HG02884 (cell line): ENCODE measurements at regions not wholly inside any gene's neighbourhood (a gene's known extent, or its start where the extent isn't known, plus 50 kb on each side); places are given as distances from the start of the nearest gene placed in this dataset.

ENCODE experiments used
- ATAC-seq: cut with Tn5 transposase; IDR thresholded peaks from one replicate; pipeline ENCODE4 v1.9.1; 2021; ENCODE audit warnings: mild to moderate bottlenecking, moderate library complexity; ENCODE audit not compliant: unreplicated experiment

DNA sequence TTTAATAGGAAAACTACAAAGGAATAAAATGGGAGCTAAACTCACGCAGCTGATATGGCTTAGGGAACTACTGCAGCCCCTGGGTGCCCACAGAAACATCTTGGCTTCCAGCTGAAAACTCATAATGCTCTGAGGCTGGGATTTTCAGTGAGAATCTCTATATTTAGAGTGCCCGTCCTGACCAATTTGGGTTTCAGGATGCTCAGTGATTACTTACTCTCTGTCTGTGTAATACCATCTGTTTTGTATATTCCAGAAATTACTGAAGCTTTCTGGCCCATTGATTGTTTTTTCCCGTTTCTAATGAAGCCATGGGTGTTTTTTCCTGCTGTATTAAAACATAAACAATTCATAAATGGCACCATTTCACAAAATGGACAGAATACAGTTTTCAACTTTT is 50.6 kb upstream of the ZNF385D start:
- no peak for ATAC-seq

DNA sequence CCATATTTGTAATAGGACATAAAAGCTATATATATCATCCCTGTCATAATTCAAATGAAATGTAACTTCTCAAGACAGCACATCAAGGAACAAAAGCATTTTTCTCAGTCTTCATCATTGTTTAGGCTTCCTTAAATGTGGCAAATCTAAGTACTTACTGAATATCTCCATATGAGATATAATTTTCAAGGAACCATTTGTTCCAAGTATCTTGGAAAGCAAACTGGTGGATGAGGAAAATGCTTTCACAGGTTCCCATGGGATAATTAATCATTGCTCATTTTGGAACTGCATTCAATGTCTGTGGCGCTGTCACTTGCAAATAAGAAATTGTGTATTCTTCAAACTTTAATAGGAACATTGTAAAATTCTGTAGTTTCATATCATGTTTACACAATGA is 52.6 kb upstream of the ZNF385D start:
- no peak for ATAC-seq

DNA sequence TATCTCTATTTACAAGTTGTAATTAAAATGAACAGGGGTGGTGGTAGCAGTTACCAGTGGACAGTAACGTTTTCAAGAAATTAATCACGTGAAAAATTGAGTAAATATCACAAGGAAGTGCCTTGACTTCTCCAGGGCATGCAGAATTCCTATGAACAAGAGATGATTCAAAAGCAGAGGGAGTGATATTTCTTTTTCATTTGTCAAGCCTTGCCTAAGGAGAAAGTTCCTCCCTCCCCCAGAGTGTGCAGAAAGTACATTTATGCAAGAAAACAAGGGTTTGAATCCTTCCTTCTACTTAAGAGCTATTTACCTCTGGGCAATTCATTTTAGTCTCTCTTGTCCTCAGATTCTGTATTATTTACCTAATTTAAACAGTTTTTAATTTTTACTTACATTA is 53.3 kb upstream of the ZNF385D start:
- no peak for ATAC-seq

DNA sequence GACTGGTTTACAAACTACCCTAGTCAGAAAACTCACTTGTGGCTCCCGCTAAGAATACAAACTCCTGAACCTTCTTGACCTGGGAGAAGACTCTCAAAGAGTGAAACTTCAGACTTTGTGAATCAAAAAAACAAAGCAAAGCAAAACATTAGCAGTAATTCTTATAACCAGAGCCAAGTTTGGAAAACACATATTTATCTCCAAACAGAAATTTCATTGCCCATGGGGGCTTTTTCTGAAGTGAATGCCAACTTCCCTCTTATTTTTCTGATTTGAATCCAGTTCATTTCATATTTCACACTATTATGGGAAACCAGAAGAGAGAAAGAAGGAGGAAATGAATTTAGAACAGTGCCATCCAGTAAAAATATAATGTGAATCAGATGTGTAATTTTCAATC is 55.7 kb upstream of the ZNF385D start:
- no peak for ATAC-seq

DNA sequence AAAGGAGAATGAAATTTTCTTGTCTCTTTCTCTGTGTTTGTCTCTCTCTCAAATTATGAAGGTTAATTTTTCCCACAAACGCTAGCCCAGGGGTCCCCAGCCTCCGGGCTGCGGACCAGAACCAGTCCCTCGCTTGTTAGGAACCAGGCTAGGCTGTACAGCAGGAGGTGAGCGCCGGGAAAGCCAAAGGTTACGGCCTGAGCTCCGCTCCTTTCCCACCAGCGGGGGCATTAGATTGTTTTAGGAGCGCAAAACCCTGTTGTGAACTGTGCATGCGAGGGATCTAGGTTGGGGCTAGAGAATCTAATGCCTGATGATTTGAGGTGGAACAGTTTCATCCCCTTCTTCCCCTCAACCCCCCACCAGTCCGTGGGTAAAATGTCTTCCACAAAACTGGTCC is 74.7 kb upstream of the ZNF385D start:
- ATAC-seq = no peak

DNA sequence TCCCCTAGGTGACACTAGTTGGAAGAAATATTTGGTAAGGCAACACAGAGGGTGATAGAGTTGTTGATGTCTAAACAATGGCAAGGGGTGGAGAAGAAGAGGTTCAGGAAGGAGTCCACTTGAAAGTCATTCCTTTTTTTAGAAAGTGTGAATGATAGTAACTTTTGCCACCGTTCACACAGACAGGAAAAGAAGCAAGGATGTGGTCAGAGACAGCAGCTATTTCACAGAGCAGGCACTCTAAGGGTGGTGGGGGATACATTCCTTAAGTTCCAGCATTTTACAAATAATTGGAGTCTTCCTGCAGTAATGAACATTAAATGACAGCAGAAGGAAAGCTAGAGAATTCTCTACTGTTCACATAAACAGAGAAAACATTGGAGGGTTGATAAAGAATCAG is 75.4 kb upstream of the ZNF385D start:
- ATAC-seq = no peak

DNA sequence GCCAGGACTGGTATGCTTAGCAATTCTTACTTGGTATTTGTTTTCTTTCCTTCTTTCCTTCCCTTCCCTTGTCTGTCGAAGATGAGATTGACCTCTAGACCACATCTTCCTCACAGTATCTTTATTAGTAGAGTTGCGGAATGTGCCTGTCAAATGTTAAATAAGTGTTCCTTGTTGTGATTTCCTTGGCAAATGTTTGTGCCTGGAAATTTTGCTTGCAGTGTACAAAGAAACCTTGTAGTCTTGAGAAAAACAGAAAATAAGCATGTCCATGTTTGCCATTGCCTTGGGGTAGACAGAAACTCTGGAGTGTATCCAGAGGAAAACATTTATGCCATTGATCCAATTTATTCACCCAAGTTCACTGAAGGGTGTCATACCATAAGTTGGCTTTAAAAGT is 79.5 kb upstream of the ZNF385D start:
- ATAC-seq = no peak

DNA sequence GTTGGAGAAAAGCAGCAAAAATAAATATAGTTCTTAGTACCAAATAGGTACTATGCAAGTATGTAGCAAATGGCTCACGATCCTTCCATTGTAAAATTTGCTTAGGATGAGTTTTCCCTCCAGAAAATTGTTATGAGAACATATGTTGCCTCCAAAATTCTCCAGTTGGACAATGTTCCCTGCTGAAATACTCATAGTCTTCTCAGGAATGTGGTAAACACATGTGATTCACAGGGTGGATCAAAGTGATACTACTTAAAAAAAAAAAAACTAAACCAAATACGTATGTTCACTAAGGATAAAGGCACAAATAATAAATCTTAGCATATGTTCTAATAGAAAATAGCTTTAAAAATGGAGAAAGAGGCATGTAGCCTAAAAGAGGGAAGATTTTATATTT is 84.3 kb upstream of the ZNF385D start:
- no peak for ATAC-seq

DNA sequence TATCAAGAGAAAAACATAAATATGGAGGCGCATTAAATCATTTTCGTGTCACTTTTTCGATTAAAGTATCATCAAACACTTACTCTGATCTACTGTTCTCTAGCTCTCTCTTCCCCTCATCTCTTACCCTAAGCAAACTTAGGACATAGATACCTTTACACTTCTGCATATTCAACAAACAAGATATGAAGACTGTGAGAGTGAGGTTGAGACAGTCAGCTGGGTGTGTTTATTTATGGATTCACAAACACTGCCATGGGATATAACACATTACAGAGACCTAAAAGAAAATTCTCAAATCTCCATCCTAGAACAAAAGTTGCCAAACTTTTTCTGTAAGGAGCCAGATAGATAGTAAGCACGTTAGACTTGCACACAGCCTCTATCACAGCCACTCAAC is 85.2 kb upstream of the ZNF385D start:
- no peak for ATAC-seq

DNA sequence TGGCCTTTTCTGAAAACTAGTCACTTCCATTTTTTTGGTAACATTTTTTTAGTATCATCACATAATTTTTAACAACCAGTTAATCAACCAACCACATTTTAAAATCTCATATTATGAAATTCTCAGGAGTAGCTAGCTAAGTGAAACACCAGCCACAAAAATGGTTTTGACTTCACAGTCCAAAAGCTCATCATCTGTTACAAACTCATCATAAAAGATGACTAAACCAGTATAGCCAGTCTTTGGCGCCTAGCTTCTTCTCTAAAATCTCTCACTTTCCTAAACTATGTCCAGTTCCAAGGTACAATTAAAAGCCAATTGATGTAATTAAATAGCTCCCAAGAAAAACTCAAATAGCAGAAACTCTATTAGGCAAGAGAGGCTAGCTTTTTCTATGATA is 88.2 kb upstream of the ZNF385D start:
- no peak for ATAC-seq

DNA sequence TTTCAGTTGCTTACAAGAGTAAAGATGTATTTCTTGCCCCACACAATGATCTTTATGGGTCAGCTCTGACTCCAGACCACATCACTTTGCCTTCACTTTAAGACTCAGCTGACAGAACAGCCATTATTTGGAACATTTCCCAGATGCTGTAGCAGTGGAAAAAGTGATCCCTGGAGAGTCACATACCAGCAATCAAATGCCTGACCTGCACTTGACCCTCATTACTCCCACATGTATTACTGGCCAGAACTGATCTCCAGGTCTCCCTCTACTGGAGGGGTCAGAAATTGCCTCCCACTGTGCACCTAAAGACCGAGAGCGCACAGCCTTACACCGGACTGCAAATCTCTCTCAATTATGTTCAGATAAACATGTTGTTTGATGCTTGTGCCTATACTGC is 88.6 kb upstream of the ZNF385D start:
- ATAC-seq = no peak

DNA sequence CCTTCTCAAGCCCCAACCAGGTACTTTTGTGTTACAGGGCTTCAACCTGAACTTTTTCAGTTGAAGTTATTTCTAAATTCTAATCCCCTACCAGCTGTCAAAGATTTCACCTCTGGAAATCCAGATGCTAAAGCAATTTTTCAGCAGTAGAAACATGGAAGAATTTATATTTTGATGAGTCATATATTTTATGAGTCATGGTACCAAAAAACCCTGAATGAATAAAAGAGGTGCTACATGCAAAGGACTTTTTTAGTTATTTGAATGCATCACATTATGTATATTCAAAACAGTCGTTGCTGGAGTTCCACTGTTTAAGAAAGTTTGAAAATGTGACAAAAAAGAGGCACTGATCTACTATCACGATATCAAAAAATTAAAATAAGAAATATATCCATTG is 96.0 kb upstream of the ZNF385D start:
- ATAC-seq = no peak

DNA sequence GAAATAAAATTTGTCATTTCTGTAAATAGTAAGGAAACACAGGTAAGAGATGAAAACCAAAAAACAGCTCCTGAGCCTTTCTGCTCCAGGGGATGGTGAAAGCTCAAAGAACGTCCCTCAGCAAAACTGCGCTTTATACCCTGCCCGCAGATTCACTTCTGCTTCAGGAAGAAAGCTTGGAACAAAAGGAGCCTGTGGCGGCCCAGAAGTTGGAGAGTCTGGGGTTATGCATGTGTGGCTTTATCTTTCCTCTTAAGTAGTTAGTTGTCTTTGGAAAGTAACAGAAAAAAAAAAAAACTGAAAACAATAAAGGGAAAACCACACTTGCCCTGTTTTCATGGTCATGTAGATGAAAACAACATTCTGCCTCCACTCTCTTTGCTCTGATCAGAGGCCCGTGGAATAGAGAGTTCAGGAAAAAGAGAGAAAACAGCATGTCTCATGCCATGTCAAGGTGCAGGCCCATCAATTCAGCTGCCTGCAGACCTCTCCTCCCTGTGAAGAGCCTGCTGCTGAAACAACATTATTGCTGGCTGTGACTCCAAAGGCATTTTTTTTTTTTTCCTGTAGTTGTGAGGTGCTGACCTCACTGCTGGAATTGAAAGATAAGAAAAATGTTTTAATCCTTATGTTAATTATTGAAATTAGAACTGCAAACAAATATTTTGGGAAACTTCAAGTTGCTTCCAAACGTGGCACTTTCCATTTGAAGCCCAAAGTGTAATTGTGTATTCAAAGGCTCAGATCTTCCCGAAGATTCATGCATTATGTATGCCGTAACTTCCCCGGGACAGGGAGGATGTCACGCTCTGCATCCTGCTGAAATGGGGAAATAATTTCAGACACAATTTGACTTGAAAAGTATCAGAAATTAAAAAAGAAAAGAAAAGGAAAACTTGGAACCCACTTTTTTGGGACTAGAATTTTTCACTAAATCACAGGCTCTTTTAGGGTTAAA is 108.4 kb upstream of the ZNF385D start:
- ATAC-seq = no peak

DNA sequence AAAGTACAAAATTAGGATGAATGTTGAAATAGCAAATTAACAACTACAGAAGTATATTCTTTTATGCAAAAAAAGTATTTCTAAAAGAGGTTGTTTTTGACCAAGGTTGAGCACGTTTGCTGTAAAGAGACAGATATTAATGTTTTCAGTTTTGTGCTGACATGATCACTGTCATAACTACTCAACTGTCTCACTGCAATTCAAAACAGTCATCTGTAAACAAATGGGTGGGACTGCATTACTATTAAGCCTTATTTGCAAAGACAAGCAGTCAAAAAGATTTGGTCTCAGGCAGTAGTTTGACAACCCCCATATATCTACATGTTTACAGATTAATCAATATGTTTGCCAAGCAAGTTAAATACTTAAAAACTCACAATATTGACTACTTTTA is 109.1 kb upstream of the ZNF385D start:
- no peak for ATAC-seq

DNA sequence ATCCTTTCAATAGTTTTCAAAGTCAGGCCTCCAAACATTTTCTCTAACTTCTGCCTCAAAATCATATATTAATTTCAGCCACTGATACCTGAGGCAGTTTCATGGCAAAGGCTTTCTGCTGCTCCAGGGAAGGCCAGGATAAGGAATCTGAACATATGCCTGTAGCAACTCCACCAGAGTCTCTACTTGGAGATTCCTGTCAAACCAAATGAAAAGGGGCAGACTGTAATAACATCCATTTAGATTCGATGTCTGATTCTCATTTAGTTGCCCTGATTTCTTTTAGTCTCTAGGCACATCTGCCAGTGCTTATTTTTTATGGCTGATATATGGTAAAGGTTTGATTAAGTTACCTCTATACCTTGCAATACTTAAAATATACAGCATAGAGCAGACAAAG is 109.6 kb upstream of the ZNF385D start:
- ATAC-seq = no peak

DNA sequence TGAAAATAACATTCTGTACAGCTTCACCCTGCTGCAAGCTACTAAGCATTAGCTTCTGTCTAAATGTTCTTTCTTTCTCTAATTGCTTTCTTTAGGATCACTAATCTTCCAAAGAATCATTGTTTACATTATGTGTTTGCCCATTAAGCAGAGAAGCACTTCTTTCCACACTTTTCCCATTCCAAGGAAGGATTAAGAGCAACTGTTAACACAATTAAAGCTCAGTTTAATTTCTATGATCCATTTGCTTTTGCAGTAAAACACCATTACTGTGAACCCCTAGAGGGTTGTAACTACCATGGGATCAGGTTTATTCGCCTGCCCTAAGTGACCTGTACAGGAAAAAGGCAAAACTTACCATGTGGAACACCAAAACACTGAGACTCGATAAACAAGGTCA is 125.8 kb upstream of the ZNF385D start:
- ATAC-seq = no peak

DNA sequence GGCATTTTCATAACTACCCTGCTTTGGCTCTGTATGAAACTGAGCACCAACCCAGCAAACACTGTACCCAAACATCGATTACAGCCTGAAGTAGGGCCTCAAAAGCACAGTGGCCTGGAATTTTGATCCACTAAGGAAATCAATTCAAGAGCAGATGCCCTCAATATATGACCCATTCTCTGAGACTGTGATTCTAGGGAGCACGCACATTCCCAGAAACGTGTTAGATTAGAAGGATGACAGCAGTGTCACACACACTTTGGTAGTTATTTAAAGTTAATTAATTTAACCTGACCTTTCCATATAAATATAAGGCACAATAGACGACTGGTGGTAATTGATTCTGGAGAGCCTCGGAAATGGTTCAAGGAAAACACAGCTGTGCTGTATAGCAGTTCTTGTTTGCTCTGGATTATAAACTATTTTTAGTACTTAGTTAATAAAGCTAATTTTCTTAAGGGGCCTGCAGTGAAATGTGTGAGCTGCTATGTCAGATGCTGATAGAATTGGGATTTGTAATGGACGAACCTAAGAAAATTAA is 126.3 kb upstream of the ZNF385D start:
- ATAC-seq = no peak

DNA sequence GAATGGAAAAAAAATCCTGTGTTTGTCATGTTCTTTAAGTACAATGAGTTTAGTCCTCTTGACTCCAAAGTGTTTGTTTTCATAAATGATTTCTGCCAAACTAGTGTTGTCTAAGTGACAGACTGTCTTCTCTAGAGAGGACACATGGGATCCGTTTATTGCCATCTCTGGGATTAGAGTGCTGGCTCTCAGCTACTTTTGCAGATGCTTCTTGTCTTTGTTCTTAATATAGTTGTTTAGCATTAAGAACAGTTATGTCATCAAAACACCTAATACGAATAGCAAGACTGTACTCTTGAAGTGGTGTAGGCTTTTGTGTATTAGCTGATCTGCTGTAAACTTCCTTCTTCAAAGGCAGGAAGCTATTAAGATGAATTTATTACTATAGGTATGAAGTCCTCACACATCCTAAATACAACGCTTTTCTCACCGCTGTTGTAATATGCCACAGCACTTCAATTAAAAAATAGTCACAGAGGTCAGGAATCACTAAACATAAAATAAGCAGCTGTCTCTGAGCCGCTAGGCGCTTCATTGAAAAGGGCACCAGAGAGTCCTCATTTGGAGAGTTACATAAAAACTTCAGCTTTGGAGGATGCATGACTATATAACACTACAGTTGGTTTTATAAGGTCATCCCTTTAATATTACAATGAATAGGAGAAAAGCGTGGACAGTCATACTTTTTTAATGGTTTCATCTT is 128.3 kb upstream of the ZNF385D start:
- ATAC-seq = no peak

DNA sequence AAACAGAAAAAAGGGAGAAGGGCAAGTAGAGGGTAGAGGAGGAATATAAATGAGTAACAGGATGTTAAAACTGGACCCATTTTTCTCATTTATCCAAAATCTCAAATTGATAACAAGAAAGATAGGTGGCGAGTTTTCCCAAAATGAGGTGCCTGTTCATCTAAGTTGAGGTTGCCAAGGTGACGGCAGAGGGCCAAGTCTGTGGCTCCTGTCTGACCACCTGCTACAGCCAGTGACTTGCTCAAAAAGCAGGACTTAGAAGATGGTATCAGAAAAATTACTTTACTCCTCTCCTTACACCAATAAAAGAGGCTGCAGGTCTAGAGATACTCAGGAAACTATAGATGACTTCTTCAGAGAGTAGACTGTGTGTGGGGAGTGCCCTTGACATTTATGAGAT is 137.6 kb upstream of the ZNF385D start:
- no peak for ATAC-seq

DNA sequence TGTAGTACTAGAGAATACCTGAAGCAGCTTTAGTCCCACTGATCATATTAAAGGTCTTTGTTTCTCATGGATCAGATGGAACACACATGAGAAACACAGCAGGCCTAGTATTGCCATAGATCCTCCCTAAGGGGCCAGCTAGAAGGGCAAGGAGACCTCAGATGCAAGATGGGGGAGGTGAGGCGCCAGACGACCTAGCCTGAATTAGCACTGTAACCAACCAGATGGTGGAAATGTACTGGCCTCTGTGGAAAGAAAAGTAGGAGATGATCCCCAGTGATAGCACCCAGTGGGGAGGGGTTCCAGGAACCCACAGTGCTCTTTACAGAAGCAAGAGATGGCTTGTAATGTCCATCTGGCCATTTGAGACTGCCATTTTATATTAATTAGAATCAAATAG is 138.2 kb upstream of the ZNF385D start:
- ATAC-seq = no peak

DNA sequence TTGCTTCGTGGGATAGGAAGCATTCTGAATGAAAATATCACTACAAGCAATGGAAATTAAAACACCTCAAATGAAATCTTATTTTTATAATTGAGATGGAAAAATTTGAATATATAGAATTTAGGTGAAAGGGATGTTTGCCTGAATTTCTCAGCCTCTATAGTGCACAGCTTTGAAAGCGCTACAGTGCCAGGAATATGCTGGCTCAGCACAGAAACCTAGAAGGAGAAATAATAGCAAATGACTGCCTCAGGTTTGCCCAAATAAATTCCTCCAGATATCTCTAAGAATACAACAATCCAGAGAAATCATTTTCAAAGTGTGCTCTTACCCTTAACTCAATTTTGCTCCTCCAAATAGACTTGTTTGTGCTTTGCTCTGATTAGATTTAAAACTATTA is 141.1 kb upstream of the ZNF385D start:
- ATAC-seq = no peak

DNA sequence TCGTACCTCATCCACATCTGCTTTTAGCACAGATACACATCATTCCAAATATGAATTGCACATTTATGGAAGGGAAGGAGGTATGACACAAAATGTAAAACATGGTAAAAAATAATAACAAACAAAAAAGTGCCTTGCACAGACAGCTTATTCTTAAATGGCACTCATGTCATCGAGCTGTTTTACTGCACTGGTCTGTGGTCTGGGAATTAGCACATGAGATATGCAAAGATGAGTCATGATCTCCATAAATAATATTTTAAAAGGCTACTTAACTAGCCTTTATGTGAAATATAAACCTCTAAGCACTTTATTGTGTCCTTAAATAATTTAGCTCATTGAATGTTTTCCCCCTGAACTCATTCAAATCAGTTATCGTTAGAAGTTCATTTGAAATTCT is 142.2 kb upstream of the ZNF385D start:
- ATAC-seq = no peak
